Caco-2 (cell line): ENCODE measurements at regions not wholly inside any gene's neighbourhood (a gene's known extent, or its start where the extent isn't known, plus 50 kb on each side); places are given as distances from the start of the nearest gene placed in this dataset.

Source experiments
- BruUV-seq: library from RNA; stranded (reverse); fragments of 400-500 nt; replicated peaks from 2 replicates; lab custom pipeline; 2021; lab: Mats Ljungman, UMichigan
- CTCF ChIA-PET: fragments of 300-600 bp; sonication (Branson Sonifier 250); formaldehyde crosslinking; loops from one replicate; lab custom pipeline; 2022; ENCODE audit warnings: antibody characterized with exemption; lab: Charles Lee
- POLR2A ChIA-PET: fragments of 300-600 bp; sonication (Branson Sonifier 250); formaldehyde crosslinking; loops from one replicate; lab custom pipeline; 2022; ENCODE audit warnings: antibody characterized with exemption; lab: Charles Lee
- DNase-seq, 2 experiments: peaks; one replicate each; pipeline versions ENCODE4 v3.0.0 to v3.0.0-alpha.2; 2020 to 2022
- H3K27me3 ChIP-seq: replicated peaks from 2 replicates; pipeline ENCODE4 v1.6.0; 2011; ENCODE audit warnings: low read length; ENCODE audit not compliant: control insufficient read depth, insufficient read depth
- H3K36me3 ChIP-seq: 2 replicates; pipeline ENCODE4 v1.5.1; 2011; ENCODE audit warnings: low read length; ENCODE audit not compliant: control insufficient read depth, insufficient read depth
- H3K4me1 ChIP-seq: fragments of 250-450 bp; sonication (Bioruptor Pico); 2 replicates; pipeline ENCODE4 v1.5.1; 2020; ENCODE audit warnings: mild to moderate bottlenecking
- H3K4me3 ChIP-seq: 2 replicates; pipeline ENCODE4 v1.5.1; 2011; ENCODE audit warnings: low read depth, mild to moderate bottlenecking, control low read depth, low read length
- H3K9me3 ChIP-seq: fragments of 250-450 bp; sonication (Bioruptor Pico); 2 replicates; pipeline ENCODE4 v1.5.1; 2020; ENCODE audit warnings: mild to moderate bottlenecking, moderate library complexity
- H3K27ac Mint-ChIP-seq: one replicate; pipeline ENCODE4 v1.8.0; 2022; ENCODE audit warnings: mixed read lengths; ENCODE audit not compliant: unreplicated experiment
- H3K27me3 Mint-ChIP-seq: one replicate; pipeline ENCODE4 v1.8.0; 2022; ENCODE audit warnings: mixed read lengths; ENCODE audit not compliant: insufficient read depth, unreplicated experiment
- H3K36me3 Mint-ChIP-seq: one replicate; pipeline ENCODE4 v1.8.0; 2022; ENCODE audit warnings: mild to moderate bottlenecking, mixed read lengths; ENCODE audit not compliant: insufficient read depth, unreplicated experiment
- H3K4me1 Mint-ChIP-seq: one replicate; pipeline ENCODE4 v1.8.0; 2022; ENCODE audit warnings: low read depth, mixed read lengths; ENCODE audit not compliant: unreplicated experiment
- H3K4me3 Mint-ChIP-seq: one replicate; pipeline ENCODE4 v1.8.0; 2022; ENCODE audit warnings: mild to moderate bottlenecking, moderate library complexity, mixed read lengths; ENCODE audit not compliant: unreplicated experiment
- H3K9me3 Mint-ChIP-seq: one replicate; pipeline ENCODE4 v1.8.0; 2022; ENCODE audit warnings: mixed read lengths; ENCODE audit not compliant: unreplicated experiment
- intact Hi-C: fragments of 100-400 bp; cut with micrococcal nuclease; formaldehyde crosslinking; loops from one replicate; pipeline ENCODE4 v1.10.0; 2022; ENCODE audit not compliant: unreplicated experiment
- TF ChIP-seq, protein P1 (sequence below), 2 experiments: fragments of 200-600 bp in 1 of 2; IDR thresholded peaks; 1 replicate in 1 of 2; 2 replicates in 1 of 2; pipeline versions ENCODE4 v1.5.1 to v1.8.0; 2011 to 2022; ENCODE audit warnings: antibody characterized with exemption in 1 of 2, control low read depth in 1 of 2, inconsistent platforms in 1 of 2, low read depth in 1 of 2, low read length in 1 of 2, mild to moderate bottlenecking in 1 of 2, moderate library complexity in 1 of 2; ENCODE audit not compliant: insufficient read depth in 1 of 2, severe bottlenecking in 1 of 2, unreplicated experiment in 1 of 2

DNA sequence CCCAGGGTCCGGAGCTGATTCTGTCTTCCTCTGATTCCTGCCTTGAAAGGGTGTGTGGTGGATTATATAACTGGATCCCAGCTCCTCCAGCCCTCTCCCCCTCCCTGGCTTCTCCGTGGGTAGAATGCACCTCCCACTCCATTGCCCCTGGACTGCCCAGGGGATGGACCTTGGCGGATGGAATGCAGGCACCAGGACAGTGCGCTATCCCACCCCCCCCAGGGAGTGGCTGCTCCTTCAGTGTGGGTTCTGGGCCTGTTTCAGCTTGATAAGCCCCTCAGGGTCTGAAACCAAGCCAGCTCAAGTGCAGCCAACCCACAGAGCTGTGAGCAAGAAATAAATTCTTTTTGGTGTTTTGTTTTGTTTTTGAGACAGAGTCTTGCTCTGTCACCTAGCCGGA, 112.4 kb upstream of the TMEM132D start:
- no peak overlapping the region for H3K4me3 Mint-ChIP-seq
- Histone ChIP-seq H3K36me3 (no peaks in the 10 kb centered on the region), H3K4me1 (no peaks in the 10 kb centered on the region), H3K27me3 (no peaks in the 10 kb centered on the region), H3K9me3 (no peaks in the 10 kb centered on the region), H3K4me3 (no peak overlapping the region)
- TF ChIP-seq, protein P1, sequence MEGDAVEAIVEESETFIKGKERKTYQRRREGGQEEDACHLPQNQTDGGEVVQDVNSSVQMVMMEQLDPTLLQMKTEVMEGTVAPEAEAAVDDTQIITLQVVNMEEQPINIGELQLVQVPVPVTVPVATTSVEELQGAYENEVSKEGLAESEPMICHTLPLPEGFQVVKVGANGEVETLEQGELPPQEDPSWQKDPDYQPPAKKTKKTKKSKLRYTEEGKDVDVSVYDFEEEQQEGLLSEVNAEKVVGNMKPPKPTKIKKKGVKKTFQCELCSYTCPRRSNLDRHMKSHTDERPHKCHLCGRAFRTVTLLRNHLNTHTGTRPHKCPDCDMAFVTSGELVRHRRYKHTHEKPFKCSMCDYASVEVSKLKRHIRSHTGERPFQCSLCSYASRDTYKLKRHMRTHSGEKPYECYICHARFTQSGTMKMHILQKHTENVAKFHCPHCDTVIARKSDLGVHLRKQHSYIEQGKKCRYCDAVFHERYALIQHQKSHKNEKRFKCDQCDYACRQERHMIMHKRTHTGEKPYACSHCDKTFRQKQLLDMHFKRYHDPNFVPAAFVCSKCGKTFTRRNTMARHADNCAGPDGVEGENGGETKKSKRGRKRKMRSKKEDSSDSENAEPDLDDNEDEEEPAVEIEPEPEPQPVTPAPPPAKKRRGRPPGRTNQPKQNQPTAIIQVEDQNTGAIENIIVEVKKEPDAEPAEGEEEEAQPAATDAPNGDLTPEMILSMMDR (IDR thresholded peaks at IDR 0.05; ENCODE audit: insufficient read depth in 1 of 2, low read depth in 1 of 2, low read length in 1 of 2, severe bottlenecking in 1 of 2, unreplicated experiment in 1 of 2), result no peak
- no peaks in the 10 kb centered on the region for H3K27me3 Mint-ChIP-seq
- no peaks in the 10 kb centered on the region for H3K4me1 Mint-ChIP-seq
- BruUV-seq, result no TSS peak
- no peaks in the 10 kb centered on the region for H3K9me3 Mint-ChIP-seq
- H3K27ac Mint-ChIP-seq, result no peak overlapping the region
- no peak for DNase-seq
- POLR2A ChIA-PET, result no interaction called here
- intact Hi-C loops, result no loop called here
- CTCF ChIA-PET, result no interaction called here
- H3K36me3 Mint-ChIP-seq, result no peaks in the 10 kb centered on the region

- Mint-ChIP-seq H3K27ac (no peak overlapping the region), H3K4me1 (no peaks in the 10 kb centered on the region), H3K27me3 (no peaks in the 10 kb centered on the region), H3K9me3 (no peaks in the 10 kb centered on the region), H3K36me3 (no peaks in the 10 kb centered on the region), H3K4me3 (no peak overlapping the region)
- TF ChIP-seq, protein P1 (IDR thresholded peaks at IDR 0.05; ENCODE audit: insufficient read depth in 1 of 2, low read depth in 1 of 2, low read length in 1 of 2, severe bottlenecking in 1 of 2, unreplicated experiment in 1 of 2), result no peak
- POLR2A ChIA-PET, result no interaction called here
- no TSS peak for BruUV-seq
- H3K27me3 ChIP-seq, result no peaks in the 10 kb centered on the region
- H3K9me3 ChIP-seq, result no peaks in the 10 kb centered on the region
- no peaks in the 10 kb centered on the region for H3K36me3 ChIP-seq
- intact Hi-C loops, result no loop called here
- H3K4me1 ChIP-seq, result no peaks in the 10 kb centered on the region
- H3K4me3 ChIP-seq, result no peak overlapping the region
- no peak for DNase-seq
- CTCF ChIA-PET, result no interaction called here
These were observed 113.2 kb upstream of the TMEM132D start for GRCh38 chr12:130016986-130017385.

DNA sequence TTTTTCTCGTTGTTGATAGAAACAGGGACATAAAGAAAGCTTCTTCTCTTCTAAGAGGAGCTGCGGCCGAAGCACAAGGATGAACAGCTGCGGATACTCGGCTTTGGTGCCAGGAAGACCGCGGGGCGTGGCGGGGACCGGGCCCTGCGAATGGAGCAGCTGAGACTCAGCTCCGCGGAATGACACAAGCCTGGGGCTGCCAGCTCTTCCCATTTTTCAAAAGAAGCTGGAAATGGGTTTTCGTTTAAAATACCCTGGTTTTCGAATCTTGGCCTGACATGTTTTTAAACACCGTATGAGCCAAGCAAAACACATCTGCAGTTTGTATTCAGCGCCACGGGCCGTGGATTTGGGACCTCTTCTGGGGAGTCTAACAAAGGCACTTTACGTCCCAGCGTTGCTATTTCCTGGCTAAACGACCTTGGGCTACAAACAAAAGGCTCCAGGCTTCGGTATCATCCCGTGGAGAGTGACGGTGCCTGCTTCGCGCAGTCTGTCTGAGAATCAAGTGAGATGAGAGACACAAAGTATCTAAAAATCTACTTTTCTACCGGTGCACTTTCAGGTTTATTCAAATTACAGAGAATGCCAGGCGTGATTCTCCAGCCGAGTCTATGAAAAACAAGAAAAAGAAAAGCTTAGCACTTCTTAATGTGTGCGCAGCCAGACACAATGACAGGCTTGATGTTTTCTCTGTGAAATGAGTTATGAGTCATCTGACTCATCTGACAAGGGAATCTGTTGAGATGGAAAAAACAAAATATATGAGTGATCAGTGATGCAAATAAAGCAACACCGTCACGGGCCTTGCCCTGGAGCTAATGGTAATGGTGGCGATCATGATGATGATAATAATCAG, 114.0 kb upstream of the TMEM132D start:
- no peaks in the 10 kb centered on the region for H3K36me3 ChIP-seq
- H3K36me3 Mint-ChIP-seq, result no peaks in the 10 kb centered on the region
- no peaks in the 10 kb centered on the region for H3K4me1 ChIP-seq
- CTCF ChIA-PET, result no interaction called here
- TF ChIP-seq, protein P1 (IDR thresholded peaks at IDR 0.05; ENCODE audit: insufficient read depth in 1 of 2, low read depth in 1 of 2, low read length in 1 of 2, severe bottlenecking in 1 of 2, unreplicated experiment in 1 of 2), result no peak
- POLR2A ChIA-PET, result no interaction called here
- H3K9me3 Mint-ChIP-seq, result no peaks in the 10 kb centered on the region
- no peaks in the 10 kb centered on the region for H3K9me3 ChIP-seq
- no peak overlapping the region for H3K4me3 Mint-ChIP-seq
- no peak for DNase-seq
- H3K27ac Mint-ChIP-seq, result no peak overlapping the region
- no TSS peak for BruUV-seq
- H3K27me3 Mint-ChIP-seq, result no peaks in the 10 kb centered on the region
- H3K4me3 ChIP-seq, result no peak overlapping the region
- intact Hi-C loops, result no loop called here
- no peaks in the 10 kb centered on the region for H3K4me1 Mint-ChIP-seq
- H3K27me3 ChIP-seq, result no peaks in the 10 kb centered on the region
